MG63 (cell line): ENCODE measurements at regions not wholly inside any gene's neighbourhood (a gene's known extent, or its start where the extent isn't known, plus 50 kb on each side); places are given as distances from the start of the nearest gene placed in this dataset.
A peak's percentile ranks its signal among the peaks of the same experiment; 100 is the strongest.
"Not testable (repeated sequence)": the region's sequence is repeated elsewhere in the genome, so short reads cannot be mapped to it uniquely, and the experiment has no call there.

Source experiments
- DNase-seq: peaks from one replicate; pipeline ENCODE4 v3.0.0-alpha.2; 2020
- H3K27me3 ChIP-seq: fragments of 250-450 bp; sonication (Bioruptor Pico); 2 replicates; pipeline ENCODE4 v1.5.1; 2020; ENCODE audit warnings: mild to moderate bottlenecking, moderate library complexity
- H3K36me3 ChIP-seq: fragments of 250-450 bp; sonication (Bioruptor Pico); 2 replicates; pipeline ENCODE4 v1.5.1; 2020; ENCODE audit warnings: mild to moderate bottlenecking, moderate library complexity
- H3K4me3 ChIP-seq: fragments of 250-450 bp; sonication (Bioruptor Pico); 2 replicates; pipeline ENCODE4 v1.5.1; 2020; ENCODE audit warnings: mild to moderate bottlenecking, moderate library complexity
- H3K9me3 ChIP-seq: fragments of 250-450 bp; sonication (Bioruptor Pico); 2 replicates; pipeline ENCODE4 v1.5.1; 2020; ENCODE audit warnings: mild to moderate bottlenecking, moderate library complexity

DNA sequence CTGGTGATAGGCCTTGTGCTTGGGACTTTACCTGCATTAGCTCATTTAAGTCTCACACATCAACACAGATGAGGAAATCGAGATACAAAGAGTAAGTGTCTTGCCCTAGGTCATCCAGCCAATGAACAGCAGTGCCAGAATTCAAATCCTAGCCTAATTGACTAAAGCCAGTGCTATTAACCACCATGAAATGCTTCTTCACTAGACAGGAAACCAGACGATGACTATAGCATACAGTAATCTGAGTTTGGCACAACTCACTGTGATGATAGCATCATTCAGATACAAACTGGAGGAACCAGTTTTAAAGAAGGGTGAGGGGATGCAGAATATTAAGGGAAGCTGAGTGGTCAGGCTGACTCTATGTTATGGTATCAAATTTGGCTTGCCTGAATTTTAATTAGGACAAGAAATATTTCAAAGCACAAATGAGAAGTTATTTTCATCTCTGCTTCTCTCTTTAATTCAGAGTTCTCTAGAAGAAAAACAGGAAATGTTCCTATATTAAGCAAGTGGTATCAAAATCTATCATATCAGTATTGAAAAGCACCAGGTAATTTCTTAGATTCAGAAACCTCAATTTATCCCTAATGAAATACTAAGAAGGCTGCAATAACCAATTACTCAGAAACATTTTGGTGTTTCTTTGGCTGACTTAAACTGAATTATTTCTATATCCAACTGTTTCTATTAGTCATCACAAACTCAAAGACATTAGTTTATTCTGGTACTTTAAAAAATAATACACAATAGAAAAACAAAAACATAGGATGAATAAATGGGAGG, 147.0 kb upstream of the RASA1 start:
- peak; percentile 80 for DNase-seq
- Histone ChIP-seq H3K4me3 (no peak overlapping the region), H3K9me3 (no peaks in the 10 kb centered on the region), H3K36me3 (no peaks in the 10 kb centered on the region), H3K27me3 (no peaks in the 10 kb centered on the region)

- Histone ChIP-seq H3K36me3 (no peaks in the 10 kb centered on the region), H3K9me3 (no peaks in the 10 kb centered on the region), H3K27me3 (no peaks in the 10 kb centered on the region), H3K4me3 (peak overlapping the region; percentile 2; the same call in 1 of the 2 replicates)
- DNase-seq, result peak; percentile 83
These were observed 146.2 kb upstream of the RASA1 start for GRCh38 chr5:87121304-87122150.

GRCh38 chr5:87122151-87122977, 145.3 kb upstream of the RASA1 start:
- Histone ChIP-seq H3K27me3 (no peaks in the 10 kb centered on the region), H3K9me3 (no peaks in the 10 kb centered on the region), H3K4me3 (no peak overlapping the region), H3K36me3 (no peaks in the 10 kb centered on the region)
- DNase-seq, result no peak

DNA sequence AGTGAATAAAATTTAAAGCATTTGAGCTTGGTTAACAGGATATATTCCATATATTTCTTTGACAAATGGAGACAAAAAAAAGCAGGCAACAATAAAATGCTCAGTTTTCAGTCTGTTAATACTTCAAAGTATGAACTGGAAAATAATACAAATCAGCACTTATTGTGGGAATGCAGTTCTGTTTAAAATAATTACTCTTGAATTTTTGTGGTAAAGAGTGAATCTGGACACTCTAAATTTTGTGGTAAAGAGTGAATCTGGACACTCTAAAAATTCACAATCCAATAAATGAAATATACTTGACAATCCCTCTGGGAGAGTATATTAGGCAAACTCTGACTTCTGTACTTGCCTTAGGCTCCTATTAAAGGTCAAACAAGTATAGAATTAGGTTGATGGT, 141.9 kb upstream of the RASA1 start:
- H3K36me3 ChIP-seq, result no peaks in the 10 kb centered on the region
- no peak for DNase-seq
- H3K27me3 ChIP-seq, result no peaks in the 10 kb centered on the region
- H3K4me3 ChIP-seq, result no peak overlapping the region
- H3K9me3 ChIP-seq, result no peaks in the 10 kb centered on the region

DNA sequence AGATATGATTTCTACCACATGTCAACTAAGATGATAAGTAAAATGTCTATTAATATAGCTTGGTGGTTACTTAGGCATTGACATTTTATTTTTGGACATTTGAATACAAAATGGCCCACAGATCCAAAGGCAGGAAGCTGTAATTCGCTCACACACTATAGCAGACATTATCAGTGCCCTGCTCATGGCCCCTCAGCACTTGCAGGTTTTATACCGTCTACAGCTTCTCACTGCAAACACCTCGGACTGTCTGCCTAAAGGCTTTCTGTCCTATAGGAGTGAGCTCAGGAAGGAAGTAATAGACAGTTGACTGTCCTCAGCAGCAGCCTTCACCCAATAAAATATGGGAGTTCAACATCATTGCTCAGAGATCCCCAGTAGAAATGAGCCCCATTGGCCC, 140.8 kb upstream of the RASA1 start:
- Histone ChIP-seq H3K36me3 (no peaks in the 10 kb centered on the region), H3K4me3 (no peak overlapping the region), H3K9me3 (no peaks in the 10 kb centered on the region), H3K27me3 (no peaks in the 10 kb centered on the region)
- no peak for DNase-seq

GRCh38 chr5:87127426-87127825, 140.3 kb upstream of the RASA1 start:
- no peak for DNase-seq
- H3K9me3 ChIP-seq, result no peaks in the 10 kb centered on the region
- no peaks in the 10 kb centered on the region for H3K36me3 ChIP-seq
- H3K27me3 ChIP-seq, result no peaks in the 10 kb centered on the region
- H3K4me3 ChIP-seq, result no peak overlapping the region

GRCh38 chr5:87127956-87128687, 139.6 kb upstream of the RASA1 start:
- no peak overlapping the region for H3K4me3 ChIP-seq
- H3K36me3 ChIP-seq, result no peaks in the 10 kb centered on the region
- no peak for DNase-seq
- H3K27me3 ChIP-seq, result no peaks in the 10 kb centered on the region
- H3K9me3 ChIP-seq, result no peaks in the 10 kb centered on the region

DNA sequence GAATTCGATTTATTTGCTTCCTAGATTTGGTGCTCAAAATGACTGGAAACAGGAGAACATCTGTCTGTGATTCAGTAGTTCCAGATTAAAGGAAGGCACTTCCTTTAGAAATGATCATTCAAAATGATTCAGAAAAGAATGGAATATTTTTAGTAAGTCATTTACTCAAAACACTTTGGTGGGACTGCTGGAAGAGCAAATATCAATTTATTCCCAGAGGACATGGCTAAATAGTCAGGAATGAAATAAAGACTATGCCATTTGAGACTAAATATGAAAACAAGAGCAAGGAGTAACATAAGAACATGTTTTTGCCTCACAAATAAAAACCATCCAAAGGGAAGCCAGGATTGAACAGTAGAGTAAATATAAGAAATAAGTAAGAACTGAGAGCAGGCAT, 138.6 kb upstream of the RASA1 start:
- DNase-seq, result no peak
- no peaks in the 10 kb centered on the region for H3K36me3 ChIP-seq
- no peaks in the 10 kb centered on the region for H3K27me3 ChIP-seq

DNA sequence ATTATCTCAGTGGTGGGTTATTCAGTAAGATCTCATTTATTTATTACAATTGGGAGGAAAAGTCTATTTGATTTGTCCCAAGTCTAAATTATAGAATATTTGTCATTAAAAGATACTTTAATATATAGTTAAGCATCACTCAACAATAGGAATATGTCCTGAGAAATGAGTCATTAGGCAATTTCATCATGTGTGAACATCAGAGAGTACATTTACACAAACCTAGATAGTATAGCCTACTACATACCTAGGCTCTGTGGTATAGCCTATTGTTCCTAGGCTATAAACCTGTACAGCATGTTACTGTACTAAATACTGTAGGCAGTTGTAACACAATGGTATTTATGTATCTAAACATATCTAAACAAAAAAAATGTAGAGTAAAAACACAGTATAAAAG, 135.0 kb upstream of the RASA1 start:
- H3K36me3 ChIP-seq, result no peaks in the 10 kb centered on the region
- H3K9me3 ChIP-seq, result no peaks in the 10 kb centered on the region
- no peak for DNase-seq
- H3K4me3 ChIP-seq, result no peak overlapping the region
- no peaks in the 10 kb centered on the region for H3K27me3 ChIP-seq

More for the DNA sequence above, 138.6 kb upstream of the RASA1 start:
- Histone ChIP-seq H3K4me3 (no peak overlapping the region), H3K9me3 (no peaks in the 10 kb centered on the region)

DNA sequence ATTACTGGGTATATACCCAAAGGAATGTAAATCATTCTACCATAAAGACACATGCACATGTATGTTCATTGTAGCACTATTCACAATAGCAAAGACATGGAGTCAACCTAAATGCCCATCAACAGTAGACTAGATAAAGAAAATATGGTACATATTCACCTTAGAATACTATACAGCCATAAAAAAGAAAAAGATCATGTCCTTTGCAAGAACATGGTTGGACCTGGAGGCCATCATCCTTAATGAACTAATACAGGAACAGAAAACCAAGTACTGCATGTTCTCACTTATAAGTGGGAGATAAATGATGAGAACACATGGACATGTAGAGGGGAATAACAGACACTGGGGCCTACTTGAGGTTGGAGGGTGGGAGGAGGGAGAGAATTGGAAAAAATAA, 133.2 kb upstream of the RASA1 start:
- not testable (repeated sequence) for DNase-seq, H3K4me3 ChIP-seq, H3K27me3 ChIP-seq, H3K36me3 ChIP-seq, H3K9me3 ChIP-seq

DNA sequence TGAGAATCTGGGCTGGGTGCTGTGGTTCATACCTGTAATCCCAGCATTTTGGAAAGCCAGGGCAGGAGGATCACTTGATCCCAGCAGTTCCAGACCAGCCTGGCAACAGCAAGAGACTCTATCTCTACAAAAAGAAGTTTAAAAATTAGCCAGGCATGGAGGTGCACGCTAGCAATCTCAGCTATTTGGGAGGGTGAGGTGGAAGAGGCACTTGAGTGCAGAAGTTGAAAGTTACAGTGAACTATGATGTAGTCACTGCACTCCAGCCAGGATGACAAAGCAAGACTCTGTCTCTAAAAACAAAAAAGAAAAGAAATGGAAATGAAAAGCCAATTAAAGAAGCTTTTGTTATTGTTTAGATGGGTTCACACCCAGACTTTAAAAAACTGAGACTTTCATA, 131.6 kb upstream of the RASA1 start:
- no peak for DNase-seq
- Histone ChIP-seq H3K27me3 (no peaks in the 10 kb centered on the region), H3K36me3 (no peaks in the 10 kb centered on the region), H3K4me3 (no peak overlapping the region), H3K9me3 (no peaks in the 10 kb centered on the region)

GRCh38 chr5:87136733-87137132, 130.9 kb upstream of the RASA1 start:
- no peaks in the 10 kb centered on the region for H3K9me3 ChIP-seq
- H3K36me3 ChIP-seq, result no peaks in the 10 kb centered on the region
- no peak for DNase-seq
- H3K27me3 ChIP-seq, result no peaks in the 10 kb centered on the region
- H3K4me3 ChIP-seq, result no peak overlapping the region

DNA sequence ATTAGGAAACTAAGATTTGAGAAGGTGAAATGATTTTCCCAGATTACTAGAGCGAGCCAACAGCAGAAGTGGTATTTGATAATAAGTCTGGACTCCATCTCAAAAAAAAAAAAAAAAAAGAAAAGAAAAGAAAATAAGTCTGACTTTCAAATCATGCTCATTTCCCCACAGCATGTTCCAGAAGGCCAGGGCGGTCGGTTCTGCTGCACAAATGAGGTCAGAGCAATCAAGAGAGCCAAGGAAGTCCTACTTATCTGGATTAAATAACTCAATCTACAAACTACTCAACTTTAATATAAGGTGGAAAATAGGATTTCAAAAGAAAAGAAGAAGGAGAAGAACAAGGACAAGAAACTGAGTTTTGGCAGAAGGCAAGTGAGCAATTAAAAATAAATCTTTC, 130.4 kb upstream of the RASA1 start:
- Histone ChIP-seq H3K27me3 (no peaks in the 10 kb centered on the region), H3K4me3 (no peak overlapping the region), H3K36me3 (no peaks in the 10 kb centered on the region), H3K9me3 (no peaks in the 10 kb centered on the region)
- no peak for DNase-seq

DNA sequence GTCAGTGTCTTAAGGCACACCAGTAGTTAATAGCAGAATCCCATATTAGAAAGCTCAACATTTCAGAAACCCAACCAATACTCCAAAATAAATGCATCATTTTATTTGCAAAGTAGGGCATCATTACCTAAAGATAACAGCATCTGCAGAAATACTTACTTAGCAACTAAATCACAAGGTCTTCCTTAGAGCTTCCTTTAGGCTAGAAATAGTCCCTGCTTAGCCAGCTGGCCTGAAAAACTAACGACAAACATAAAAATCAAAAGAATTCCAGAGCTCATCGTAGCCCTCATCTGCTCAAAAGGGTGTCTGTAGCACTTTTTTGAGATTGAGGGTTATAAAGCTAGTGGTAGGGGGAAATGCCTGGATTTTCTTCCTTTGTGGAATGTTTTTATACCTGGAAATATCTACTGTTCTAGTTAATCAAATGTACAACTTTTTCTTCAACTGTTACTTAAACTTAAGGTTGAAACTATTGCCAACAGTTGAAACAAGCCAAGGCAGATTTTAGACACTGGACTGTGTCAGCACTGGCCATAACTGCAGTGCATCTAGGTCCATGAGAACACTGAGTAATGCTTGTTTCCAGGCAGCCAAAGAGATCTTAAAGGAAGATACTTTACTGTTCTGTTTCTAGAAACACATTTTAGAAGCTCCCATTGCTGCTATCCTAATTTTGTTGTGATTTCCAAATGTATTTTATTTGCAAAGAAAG, 129.4 kb upstream of the RASA1 start:
- no peaks in the 10 kb centered on the region for H3K36me3 ChIP-seq
- no peak overlapping the region for H3K4me3 ChIP-seq
- no peak for DNase-seq
- no peaks in the 10 kb centered on the region for H3K27me3 ChIP-seq
- no peaks in the 10 kb centered on the region for H3K9me3 ChIP-seq

GRCh38 chr5:87139795-87140194, 127.9 kb upstream of the RASA1 start:
- Histone ChIP-seq H3K9me3 (0 out of 2 replicates have a peak, but pooled peaks cover 3% of the 10 kb centered on the region), H3K36me3 (no peaks in the 10 kb centered on the region), H3K27me3 (no peaks in the 10 kb centered on the region), H3K4me3 (no peak overlapping the region)
- DNase-seq, result no peak

DNA sequence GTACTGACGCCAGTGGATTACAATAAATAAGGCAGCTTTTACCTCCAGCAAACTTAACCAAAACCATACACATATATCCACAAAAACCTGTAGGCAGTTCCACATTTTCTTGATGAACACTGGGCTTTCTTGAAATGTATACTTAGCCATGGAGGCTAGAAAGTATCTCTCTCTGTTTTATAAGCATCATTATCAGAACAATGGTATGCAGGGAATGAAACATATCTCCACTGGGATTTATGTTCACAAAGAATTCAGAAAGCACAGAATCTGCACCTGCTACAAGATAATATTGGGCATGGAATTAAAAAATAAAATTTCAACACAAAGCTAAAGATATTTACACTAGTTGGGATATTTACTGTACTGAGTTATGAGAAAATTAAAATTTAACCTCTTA, 126.1 kb upstream of the RASA1 start:
- Histone ChIP-seq H3K27me3 (no peaks in the 10 kb centered on the region), H3K9me3 (peaks cover 12% of the 10 kb centered on the region), H3K36me3 (no peaks in the 10 kb centered on the region), H3K4me3 (no peak overlapping the region)
- DNase-seq, result no peak
